T-helper 2 cell (primary cell): ENCODE measurements at regions not wholly inside any gene's neighbourhood (a gene's known extent, or its start where the extent isn't known, plus 50 kb on each side); places are given as distances from the start of the nearest gene placed in this dataset.
A peak's percentile ranks its signal among the peaks of the same experiment; 100 is the strongest.
"Not testable (repeated sequence)": the region's sequence is repeated elsewhere in the genome, so short reads cannot be mapped to it uniquely, and the experiment has no call there.

Source experiments
- DNase-seq, 5 experiments: peaks; one replicate each; pipeline versions ENCODE4 v3.0.0 to v3.0.0-alpha.2; 2012 to 2022

DNA sequence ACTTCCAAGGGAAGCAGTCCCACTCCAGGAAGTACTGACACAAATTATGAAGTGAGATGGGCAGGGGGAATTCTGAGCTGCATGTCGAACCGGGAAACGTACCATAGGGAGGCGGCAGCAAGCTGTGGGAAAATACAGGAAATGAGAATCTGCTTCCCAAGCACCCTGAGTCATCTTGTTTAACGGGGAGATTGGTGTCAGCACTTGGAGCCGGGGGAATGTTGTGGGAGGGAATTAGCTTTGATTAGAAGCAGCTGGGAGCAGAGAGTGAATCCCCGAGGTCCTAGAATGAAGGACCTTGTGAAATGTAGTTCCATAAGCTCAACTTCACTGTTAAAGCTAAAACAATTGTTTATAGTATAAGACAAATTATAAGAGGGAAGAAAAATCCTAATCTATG is 141.4 kb upstream of the PRKCQ start:
- no peak for DNase-seq

DNA sequence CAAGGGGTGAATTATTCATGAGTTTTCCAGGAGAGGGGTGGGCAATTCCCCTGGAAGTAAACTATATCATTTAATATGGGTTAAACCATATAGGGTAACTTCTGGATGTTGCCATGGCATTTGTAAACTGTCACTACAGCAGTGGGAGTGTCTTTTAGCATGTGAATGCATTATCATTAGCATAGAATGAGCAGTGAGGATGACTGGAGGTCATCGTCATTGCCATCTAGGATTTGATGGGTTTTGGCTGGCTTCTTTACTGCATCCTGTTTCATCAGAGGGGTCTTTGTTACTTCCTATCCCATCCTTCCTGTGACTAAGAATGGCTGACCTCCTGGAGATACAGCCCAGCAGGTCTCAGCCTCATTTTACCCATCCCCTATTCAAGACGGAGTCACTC is 139.5 kb upstream of the PRKCQ start:
- no peak for DNase-seq

GRCh38 chr10:6718550-6718949 is 138.5 kb upstream of the PRKCQ start:
- DNase-seq = no peak

DNA sequence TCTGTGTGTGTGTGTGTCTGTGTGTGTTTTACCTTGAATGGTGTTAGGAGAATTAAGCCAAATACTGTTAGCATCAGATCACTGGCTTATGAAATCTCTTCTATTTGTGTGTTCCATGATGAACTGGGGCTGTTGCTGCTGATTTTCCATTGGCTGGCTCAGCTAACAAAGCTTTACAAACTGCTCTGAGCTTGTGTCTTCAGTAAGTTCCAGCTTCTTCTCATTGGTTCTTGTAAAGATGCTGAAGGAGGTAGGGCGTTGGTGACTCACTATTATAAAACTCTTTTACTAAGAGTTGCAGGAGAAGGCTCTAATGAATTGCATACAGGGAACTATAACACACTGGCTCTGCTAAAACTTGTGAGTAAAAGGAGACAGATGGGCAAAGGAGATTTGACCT is 136.4 kb upstream of the PRKCQ start:
- no peak for DNase-seq

DNA sequence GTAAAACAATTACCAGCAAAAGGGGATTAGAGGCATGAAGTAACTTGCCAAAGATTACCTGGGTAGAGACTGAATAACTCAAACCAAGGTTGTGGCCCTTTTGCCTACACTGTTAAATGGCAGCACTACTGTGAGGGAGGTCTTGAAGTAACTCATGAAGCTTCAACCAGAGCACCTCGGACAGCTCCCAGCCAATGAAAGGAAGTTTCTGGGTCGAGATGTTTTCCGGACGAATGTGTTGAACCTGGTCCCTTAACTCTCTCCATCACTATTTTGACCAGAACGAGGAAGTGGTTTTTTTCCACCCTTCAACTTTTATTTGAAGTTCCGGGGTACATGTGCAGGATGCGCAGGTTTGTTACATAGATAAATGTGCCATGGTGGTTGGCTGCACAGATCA is 133.6 kb upstream of the PRKCQ start:
- DNase-seq = peak in 1 of 5 experiments; percentile 32

- DNase-seq = no peak
These were observed 133.0 kb upstream of the PRKCQ start for GRCh38 chr10:6713120-6713519.

DNA sequence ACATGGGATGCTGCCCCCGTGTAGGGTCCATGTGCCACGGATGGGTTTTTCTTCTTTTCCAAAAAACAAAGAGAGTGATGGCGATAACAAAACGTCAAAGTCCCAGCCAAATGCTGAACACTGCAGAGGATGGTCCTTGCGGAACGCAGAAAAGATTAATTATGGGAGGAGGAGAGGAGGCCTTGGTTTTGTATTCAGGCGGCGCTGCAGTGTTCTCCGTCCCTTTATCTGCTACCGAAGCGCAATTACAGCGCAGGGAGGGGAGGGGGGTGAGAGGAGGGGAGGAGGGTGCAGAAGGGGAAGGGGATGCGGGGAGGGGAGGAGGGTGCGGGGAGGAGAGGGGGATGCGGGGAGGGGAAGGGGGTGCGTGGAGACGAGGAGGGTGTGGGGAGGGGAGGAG is 131.8 kb upstream of the PRKCQ start:
- DNase-seq = no peak

DNA sequence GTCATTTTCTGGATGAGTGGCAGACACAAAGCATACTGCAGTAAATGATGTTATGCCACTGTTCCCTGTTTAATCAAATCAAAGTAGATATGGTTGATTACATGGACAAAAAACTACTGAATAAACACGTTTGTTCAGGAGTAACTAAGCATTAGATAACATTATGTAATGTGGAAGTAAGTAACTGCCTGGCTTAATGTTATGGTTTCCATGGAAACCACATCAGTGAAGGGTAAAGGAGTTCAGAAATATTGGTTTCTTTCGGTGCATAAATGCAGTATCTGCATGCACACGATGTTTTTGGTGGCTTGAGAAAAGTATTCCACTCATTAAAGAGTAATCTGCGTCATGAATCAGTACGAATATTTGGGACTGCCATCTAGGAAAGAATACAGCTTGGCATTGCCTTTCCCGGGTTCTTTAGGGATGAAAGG is 131.3 kb upstream of the PRKCQ start:
- DNase-seq = no peak

DNA sequence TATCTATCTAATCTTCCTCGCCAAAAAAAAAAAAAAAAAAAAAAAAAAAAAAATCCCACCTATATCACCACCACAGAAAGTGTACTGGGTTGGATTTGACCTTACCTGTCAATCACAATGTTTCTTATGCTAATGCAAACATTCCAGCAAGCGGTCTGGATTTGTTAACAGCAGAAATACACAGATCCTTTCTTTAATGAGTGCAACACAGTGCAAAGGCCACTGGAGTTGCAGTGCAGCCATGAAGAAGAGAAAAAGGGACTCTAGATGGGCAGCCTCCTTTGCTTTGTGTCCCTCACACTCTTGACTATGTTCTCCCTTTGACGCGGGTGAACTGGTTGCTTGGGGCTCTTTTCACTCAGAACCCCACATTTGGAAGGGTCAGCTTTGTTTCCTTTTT is 127.3 kb upstream of the PRKCQ start:
- DNase-seq = no peak

GRCh38 chr10:6706725-6707124 is 126.6 kb upstream of the PRKCQ start:
- no peak for DNase-seq

DNA sequence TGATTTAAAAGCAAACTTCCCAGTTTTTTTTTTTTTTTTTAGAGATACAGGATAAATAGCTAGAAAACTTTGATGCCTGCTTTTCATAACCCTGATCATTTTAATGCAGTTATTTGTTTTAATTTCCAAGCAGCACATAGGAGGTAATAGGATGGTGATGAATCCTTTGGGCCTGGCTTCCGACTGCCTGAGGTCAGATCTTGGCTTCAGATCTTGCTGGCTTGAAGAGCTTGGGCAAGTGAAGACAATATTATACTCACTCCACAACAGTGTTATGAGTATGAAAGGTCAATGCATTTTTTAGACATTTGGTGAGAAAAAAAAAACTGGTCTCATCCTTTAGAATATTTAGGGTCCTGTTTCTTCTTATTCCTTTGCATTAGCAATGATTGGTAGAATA is 124.8 kb upstream of the PRKCQ start:
- no peak for DNase-seq

- DNase-seq = not testable (repeated sequence)
These were observed 122.8 kb upstream of the PRKCQ start for GRCh38 chr10:6702833-6703232.

DNA sequence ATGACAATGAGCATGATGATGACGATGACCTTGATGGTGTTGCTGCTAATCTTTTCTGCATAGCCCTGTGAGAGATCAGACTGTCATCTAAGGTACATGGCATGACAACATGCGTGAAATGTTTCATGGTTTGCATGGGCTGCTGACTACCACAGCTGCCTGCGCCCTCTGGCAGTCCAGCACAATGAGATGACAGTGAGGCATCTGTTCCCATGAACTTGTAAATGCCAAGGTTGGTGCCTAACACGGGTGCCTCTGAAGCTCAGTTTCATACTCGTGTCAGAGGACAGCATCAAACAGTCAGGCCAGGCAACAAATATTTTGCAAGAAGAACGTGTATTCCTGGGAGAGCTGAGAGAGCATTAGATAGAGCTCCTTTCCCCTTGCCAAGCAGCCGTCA is 122.0 kb upstream of the PRKCQ start:
- no peak for DNase-seq

GRCh38 chr10:6701289-6701688 is 121.2 kb upstream of the PRKCQ start:
- DNase-seq = no peak

- no peak for DNase-seq
These were observed 120.0 kb upstream of the PRKCQ start for GRCh38 chr10:6700066-6700465.

DNA sequence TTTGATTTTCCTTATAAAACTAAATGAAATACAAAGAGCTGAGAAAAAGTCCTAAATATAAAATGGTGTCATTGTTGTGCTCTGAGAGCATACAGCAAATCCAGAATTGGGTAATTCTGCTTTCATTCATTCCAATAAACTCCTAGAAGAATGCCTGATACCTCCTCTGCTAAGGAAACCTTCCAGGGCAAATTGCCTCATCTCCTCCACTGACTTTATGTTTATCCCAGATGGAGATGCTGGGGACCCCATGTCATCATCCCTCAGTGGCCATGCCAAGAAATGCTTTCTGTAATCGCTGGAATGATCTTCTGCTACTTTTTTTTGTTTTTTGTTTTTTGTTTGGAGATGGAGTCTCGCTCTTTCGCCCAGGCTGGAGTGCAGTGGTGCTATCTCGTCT is 119.3 kb upstream of the PRKCQ start:
- no peak for DNase-seq

- DNase-seq = no peak
These were observed 115.4 kb upstream of the PRKCQ start for GRCh38 chr10:6695519-6695918.

DNA sequence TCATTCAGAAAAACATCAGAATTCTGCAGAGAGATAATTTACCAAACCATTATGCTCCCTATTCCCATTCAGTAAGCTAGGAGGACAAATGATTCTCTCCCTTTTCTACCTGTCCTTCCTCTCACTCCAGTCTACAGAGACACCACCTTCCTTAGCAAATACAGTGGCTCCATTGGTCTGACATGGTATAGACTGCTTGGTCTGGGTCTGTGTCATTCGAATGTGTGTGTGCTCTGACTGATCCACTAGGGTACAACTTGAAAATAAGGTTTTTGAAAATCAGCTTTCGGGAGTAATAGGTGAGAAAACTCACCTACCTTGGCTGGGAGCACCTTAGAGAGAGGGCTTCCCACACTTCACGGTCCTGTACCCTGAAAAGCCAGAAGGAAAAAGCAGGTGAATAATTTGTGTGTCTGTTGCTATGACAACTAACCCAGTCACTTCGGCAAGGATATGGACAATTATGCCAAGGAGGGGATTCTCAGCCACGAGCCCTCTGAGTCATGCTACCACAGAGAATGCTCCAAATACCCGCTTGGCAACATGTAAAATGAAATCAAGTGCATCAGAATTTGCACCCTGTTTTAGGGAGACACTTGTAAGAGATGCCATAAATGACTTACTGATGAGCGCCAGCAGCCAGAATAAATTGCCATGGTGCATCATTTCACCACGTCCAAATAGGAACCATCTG is 114.5 kb upstream of the PRKCQ start:
- DNase-seq = no peak

DNA sequence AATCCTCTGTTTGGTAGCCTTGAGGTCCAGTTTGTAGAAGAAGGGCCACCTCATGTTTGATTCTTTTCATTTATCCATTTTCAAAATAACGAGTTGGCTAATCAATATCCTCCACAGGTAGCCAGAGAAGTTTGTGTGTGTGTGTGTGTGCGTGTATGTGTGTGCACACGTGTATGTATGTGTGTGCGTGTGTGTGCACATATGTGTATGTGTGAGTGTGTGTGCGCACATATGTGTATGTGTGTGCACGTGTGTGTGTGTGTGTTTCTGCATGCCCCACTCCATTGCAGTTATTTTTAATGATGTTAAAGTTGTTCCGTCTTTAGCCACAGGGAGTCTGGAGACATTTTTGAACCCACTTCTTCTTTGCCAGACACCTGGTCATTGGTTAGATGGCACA is 112.8 kb upstream of the PRKCQ start:
- DNase-seq = no peak

DNA sequence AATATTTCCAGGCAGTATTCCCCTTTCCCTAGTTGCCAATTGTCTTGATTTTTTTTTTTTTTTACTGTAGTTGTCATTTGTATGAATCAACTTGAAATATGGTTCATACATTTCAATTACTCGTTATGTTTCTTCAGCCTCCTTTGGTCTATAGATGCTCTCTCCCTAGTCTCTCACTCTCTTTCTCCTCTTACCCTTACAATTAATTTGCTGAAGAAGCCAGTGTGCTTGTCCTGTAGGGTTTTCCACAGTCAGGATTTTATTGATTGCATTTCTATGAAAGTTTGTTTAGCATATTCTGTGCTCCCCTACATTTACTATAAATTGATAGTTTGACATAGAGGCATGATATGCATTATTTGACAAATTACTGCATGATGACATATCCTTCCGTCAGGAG is 112.0 kb upstream of the PRKCQ start:
- DNase-seq = no peak

- peak in 1 of 5 experiments; percentile 62 for DNase-seq
These were observed 109.0 kb upstream of the PRKCQ start for GRCh38 chr10:6689036-6689435.

GRCh38 chr10:6680735-6681134 is 100.7 kb upstream of the PRKCQ start:
- no peak for DNase-seq

GRCh38 chr10:6678956-6679355 is 98.9 kb upstream of the PRKCQ start:
- DNase-seq = peak in 1 of 5 experiments; percentile 26

GRCh38 chr10:6678211-6678803 is 98.2 kb upstream of the PRKCQ start:
- peak; percentile 11 to 70 (median 36) for DNase-seq

GRCh38 chr10:6677129-6677528 is 97.1 kb upstream of the PRKCQ start:
- DNase-seq = not testable (repeated sequence)
